ENCODE measurements at regions not wholly inside any gene's neighbourhood (a gene's known extent, or its start where the extent isn't known, plus 50 kb on each side); places are given as distances from the start of the nearest gene placed in this dataset.

DNA sequence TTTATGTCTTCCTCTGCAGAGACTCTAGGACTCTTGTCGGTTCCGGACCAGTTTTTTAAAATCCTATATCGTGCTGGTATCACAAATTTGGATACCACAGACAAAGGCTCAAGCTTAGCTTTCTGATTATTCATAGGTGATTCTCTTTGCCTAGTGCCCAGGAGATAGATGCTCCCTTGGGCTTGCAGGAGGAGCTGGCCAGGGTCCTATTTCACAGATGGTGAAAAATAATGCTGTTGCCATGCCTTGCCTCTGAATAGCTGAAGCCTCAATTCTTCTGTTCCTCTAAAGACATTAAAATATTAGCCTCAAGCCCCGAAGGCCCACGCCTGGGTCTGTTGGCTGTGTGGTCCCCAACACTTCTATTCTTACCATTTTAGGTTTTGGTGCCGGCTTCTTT lies 123.9 kb upstream of the BACH2 start:
- Histone ChIP-seq H3K4me3 (no peak overlapping the region), H3K36me3 (ENCODE audit: low read depth, missing control alignments) (no peaks in the 10 kb centered on the region), H3K4me1 (no peaks in the 10 kb centered on the region), H3K27me3 (no peaks in the 10 kb centered on the region), H3K27ac (no peak overlapping the region), H3K9me3 (no peaks in the 10 kb centered on the region)
- intact Hi-C loops (cut with DNase I; ENCODE audit: low total_unique reads): no loop called here
- no peak for TF ChIP-seq POLR2A (IDR thresholded peaks at IDR 0.05)
- TF ChIP-seq, protein P1, sequence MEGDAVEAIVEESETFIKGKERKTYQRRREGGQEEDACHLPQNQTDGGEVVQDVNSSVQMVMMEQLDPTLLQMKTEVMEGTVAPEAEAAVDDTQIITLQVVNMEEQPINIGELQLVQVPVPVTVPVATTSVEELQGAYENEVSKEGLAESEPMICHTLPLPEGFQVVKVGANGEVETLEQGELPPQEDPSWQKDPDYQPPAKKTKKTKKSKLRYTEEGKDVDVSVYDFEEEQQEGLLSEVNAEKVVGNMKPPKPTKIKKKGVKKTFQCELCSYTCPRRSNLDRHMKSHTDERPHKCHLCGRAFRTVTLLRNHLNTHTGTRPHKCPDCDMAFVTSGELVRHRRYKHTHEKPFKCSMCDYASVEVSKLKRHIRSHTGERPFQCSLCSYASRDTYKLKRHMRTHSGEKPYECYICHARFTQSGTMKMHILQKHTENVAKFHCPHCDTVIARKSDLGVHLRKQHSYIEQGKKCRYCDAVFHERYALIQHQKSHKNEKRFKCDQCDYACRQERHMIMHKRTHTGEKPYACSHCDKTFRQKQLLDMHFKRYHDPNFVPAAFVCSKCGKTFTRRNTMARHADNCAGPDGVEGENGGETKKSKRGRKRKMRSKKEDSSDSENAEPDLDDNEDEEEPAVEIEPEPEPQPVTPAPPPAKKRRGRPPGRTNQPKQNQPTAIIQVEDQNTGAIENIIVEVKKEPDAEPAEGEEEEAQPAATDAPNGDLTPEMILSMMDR (IDR thresholded peaks at IDR 0.05): no peak
- WGBS, 2 donors: 92 to 95% methylated on average over 6 of the region's 6 CpGs
- DNase-seq: no peak

DNA sequence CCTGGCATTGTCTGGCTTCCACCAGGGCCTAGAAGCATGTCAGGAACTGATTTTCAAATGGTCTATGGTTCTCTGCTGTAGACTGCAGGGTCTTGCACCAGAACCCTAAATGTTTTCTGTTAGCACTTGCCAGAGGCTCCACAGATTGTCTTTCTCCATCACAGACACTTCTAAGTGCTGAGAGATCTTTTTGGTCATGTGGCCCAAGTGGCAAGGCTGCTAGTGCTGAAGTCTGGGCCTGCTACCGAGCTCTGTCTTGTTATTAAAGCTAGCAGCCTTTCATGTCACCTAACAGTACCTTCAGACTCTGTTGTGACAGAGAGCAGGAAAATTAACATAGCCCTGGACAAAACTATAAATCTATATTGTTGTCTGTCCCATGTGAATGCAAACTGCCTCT lies 120.7 kb upstream of the BACH2 start:
- Histone ChIP-seq H3K9me3 (no peaks in the 10 kb centered on the region), H3K4me1 (no peaks in the 10 kb centered on the region), H3K27ac (no peak overlapping the region), H3K27me3 (no peaks in the 10 kb centered on the region), H3K36me3 (ENCODE audit: low read depth, missing control alignments) (no peaks in the 10 kb centered on the region), H3K4me3 (no peak overlapping the region)
- DNase-seq: no peak
- 91 to 95% methylated on average over 1 of the region's 1 CpG for WGBS, 2 donors
- no peak for TF ChIP-seq POLR2A (IDR thresholded peaks at IDR 0.05)
- TF ChIP-seq, protein P1 (IDR thresholded peaks at IDR 0.05): no peak
- intact Hi-C loops (cut with DNase I; ENCODE audit: low total_unique reads): no loop called here

DNA sequence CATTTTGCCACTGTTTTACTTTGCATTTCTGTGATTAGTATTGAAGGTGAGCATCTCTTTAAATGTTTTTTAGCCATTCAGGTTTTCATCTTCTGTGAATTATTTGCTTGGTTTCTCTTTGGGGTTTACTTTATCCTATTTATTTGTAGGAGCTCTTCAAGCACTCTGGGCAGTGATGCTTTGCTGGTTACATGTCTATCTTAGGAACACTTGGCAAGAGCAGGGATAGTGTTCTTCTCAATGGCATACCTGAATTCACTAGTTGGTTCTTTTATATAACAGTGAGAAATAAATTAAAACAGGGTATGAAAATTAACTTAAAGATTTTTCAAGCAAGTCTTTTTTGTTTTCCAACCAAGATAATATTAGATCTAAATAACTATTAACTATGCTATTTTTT lies 119.7 kb upstream of the BACH2 start:
- Histone ChIP-seq H3K27ac (no peak overlapping the region), H3K9me3 (no peaks in the 10 kb centered on the region), H3K36me3 (ENCODE audit: low read depth, missing control alignments) (no peaks in the 10 kb centered on the region), H3K4me1 (no peaks in the 10 kb centered on the region), H3K4me3 (no peak overlapping the region), H3K27me3 (no peaks in the 10 kb centered on the region)
- intact Hi-C loops (cut with DNase I; ENCODE audit: low total_unique reads): no loop called here
- TF ChIP-seq, protein P1 (IDR thresholded peaks at IDR 0.05): no peak
- no peak for TF ChIP-seq POLR2A (IDR thresholded peaks at IDR 0.05)
- DNase-seq: no peak

DNA sequence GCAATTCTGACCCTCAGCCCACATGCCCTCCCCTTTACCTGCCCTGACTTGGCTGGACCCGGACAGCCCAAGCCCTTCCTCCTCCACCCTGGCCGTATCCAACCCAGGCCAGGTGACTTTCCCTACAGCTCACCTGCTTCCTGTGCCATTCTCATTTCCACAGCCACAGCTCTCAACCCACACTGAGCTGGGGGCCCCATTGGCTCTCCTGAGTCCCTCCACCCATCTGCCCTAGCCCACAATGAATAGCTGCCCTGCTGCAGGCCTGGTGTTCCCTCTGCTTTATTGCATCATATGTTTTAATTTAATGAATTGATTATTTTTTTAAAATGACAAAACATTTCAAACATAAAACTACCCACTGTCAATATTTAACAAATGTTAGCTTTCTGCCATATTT lies 118.5 kb upstream of the BACH2 start:
- H3K27ac ChIP-seq: no peak overlapping the region
- DNase-seq: no peak
- H3K27me3 ChIP-seq: no peaks in the 10 kb centered on the region
- H3K4me3 ChIP-seq: no peak overlapping the region
- H3K9me3 ChIP-seq: no peaks in the 10 kb centered on the region
- intact Hi-C loops (cut with DNase I; ENCODE audit: low total_unique reads): no loop called here
- 94 to 96% methylated on average over 2 of the region's 2 CpGs for WGBS, 2 donors
- TF ChIP-seq, protein P1 (IDR thresholded peaks at IDR 0.05): no peak
- TF ChIP-seq POLR2A (IDR thresholded peaks at IDR 0.05): no peak
- H3K36me3 ChIP-seq (ENCODE audit: low read depth, missing control alignments): no peaks in the 10 kb centered on the region
- no peaks in the 10 kb centered on the region for H3K4me1 ChIP-seq

DNA sequence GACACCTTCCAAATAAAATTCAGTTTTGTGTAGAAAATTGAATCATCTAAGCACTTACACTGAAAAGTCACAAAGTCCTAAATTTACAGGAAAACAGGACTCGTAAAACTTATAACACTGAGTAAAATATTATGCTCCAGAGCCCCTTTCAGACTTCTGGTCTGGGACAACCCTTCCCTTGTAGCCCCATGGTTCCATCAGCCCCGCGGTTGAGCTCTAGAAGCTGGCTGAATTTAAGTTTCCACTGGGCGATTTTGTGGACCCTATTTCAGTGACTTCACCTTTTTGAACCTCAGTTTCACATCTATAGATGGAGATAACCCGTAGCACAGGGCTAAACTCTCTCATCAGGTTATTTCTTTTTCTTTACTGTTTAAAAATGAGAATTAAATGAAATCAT lies 117.7 kb upstream of the BACH2 start:
- H3K4me3 ChIP-seq: no peak overlapping the region
- no peaks in the 10 kb centered on the region for H3K36me3 ChIP-seq (ENCODE audit: low read depth, missing control alignments)
- H3K9me3 ChIP-seq: no peaks in the 10 kb centered on the region
- no peaks in the 10 kb centered on the region for H3K4me1 ChIP-seq
- intact Hi-C loops (cut with DNase I; ENCODE audit: low total_unique reads): no loop called here
- H3K27me3 ChIP-seq: no peaks in the 10 kb centered on the region
- TF ChIP-seq, protein P1 (IDR thresholded peaks at IDR 0.05): no peak
- TF ChIP-seq POLR2A (IDR thresholded peaks at IDR 0.05): no peak
- WGBS, 2 donors: 60 to 75% methylated on average over 5 of the region's 5 CpGs
- no peak for DNase-seq
- no peak overlapping the region for H3K27ac ChIP-seq
